MCF 10A (cell line): ENCODE measurements at regions not wholly inside any gene's neighbourhood (a gene's known extent, or its start where the extent isn't known, plus 50 kb on each side); places are given as distances from the start of the nearest gene placed in this dataset.

Experiments used
- BruUV-seq: library from RNA; stranded (reverse); fragments of 400-500 nt; replicated peaks from 2 replicates; lab custom pipeline; 2021; lab: Mats Ljungman, UMichigan
- CTCF ChIA-PET: fragments of 300-600 bp; sonication (Branson Sonifier 250); formaldehyde crosslinking; extraction: SDS; loops from one replicate; lab custom pipeline; 2021; ENCODE audit warnings: antibody characterized with exemption, inconsistent platforms; lab: Yijun Ruan, JAX
- POLR2A ChIA-PET: fragments of 300-600, 350-650 bp; sonication (Branson Sonifier 250); formaldehyde crosslinking; extraction: SDS; loops from one replicate; lab custom pipeline; 2020; ENCODE audit warnings: antibody characterized with exemption, inconsistent platforms; lab: Yijun Ruan, JAX
- DNase-seq: peaks from one replicate; pipeline ENCODE4 v3.0.0-alpha.2; 2018; ENCODE audit not compliant: unreplicated experiment
- H3K27ac Mint-ChIP-seq: one replicate; pipeline ENCODE4 v1.8.0; 2022; ENCODE audit warnings: mild to moderate bottlenecking, low read depth, mixed read lengths; ENCODE audit not compliant: unreplicated experiment
- H3K27me3 Mint-ChIP-seq: one replicate; pipeline ENCODE4 v1.8.0; 2022; ENCODE audit warnings: mixed read lengths; ENCODE audit not compliant: insufficient read depth, unreplicated experiment
- H3K36me3 Mint-ChIP-seq: one replicate; pipeline ENCODE4 v1.8.0; 2022; ENCODE audit warnings: mild to moderate bottlenecking, moderate library complexity, mixed read lengths; ENCODE audit not compliant: insufficient read depth, unreplicated experiment
- H3K4me1 Mint-ChIP-seq: one replicate; pipeline ENCODE4 v1.8.0; 2022; ENCODE audit warnings: mixed read lengths; ENCODE audit not compliant: insufficient read depth, unreplicated experiment
- H3K4me3 Mint-ChIP-seq: one replicate; pipeline ENCODE4 v1.8.0; 2022; ENCODE audit warnings: mild to moderate bottlenecking, moderate library complexity, mixed read lengths; ENCODE audit not compliant: unreplicated experiment
- H3K9me3 Mint-ChIP-seq: one replicate; pipeline ENCODE4 v1.8.0; 2022; ENCODE audit warnings: mixed read lengths; ENCODE audit not compliant: unreplicated experiment
- CTCF ChIP-seq: fragments of 200-600 bp; IDR thresholded peaks from one replicate; pipeline ENCODE4 v1.8.0; 2022; ENCODE audit warnings: antibody characterized with exemption, mild to moderate bottlenecking; ENCODE audit not compliant: unreplicated experiment
- intact Hi-C: fragments of 100-400 bp; cut with micrococcal nuclease; formaldehyde crosslinking; loops from 2 replicates; pipeline ENCODE4 v1.14.1; 2022

- no TSS peak for BruUV-seq
- intact Hi-C loops, result no loop called here
- H3K4me1 Mint-ChIP-seq, result no peaks in the 10 kb centered on the region
- H3K4me3 Mint-ChIP-seq, result no peak overlapping the region
- H3K36me3 Mint-ChIP-seq, result no peaks in the 10 kb centered on the region
- POLR2A ChIA-PET, result no interaction called here
- no peak for TF ChIP-seq CTCF
- no peaks in the 10 kb centered on the region for H3K27me3 Mint-ChIP-seq
- no peak overlapping the region for H3K27ac Mint-ChIP-seq
- CTCF ChIA-PET, result no interaction called here
- DNase-seq, result no peak
- no peaks in the 10 kb centered on the region for H3K9me3 Mint-ChIP-seq
These were observed 61.7 kb upstream of the MAP4K3 start for GRCh38 chr2:39498786-39499185.

- H3K27me3 Mint-ChIP-seq, result no peaks in the 10 kb centered on the region
- intact Hi-C loops, result no loop called here
- ChIA-PET CTCF (no interaction called here), POLR2A (interaction anchor here (1.7 to 2.8 kb wide), 2 partner anchors 7 to 11 kb away, joined by 4 to 8 read pairs; no protein-coding TSS in a partner anchor)
- peaks cover 5% of the 10 kb centered on the region for H3K4me1 Mint-ChIP-seq
- peaks cover 4% of the 10 kb centered on the region for H3K36me3 Mint-ChIP-seq
- H3K9me3 Mint-ChIP-seq, result no peaks in the 10 kb centered on the region
- BruUV-seq, result no TSS peak
- TF ChIP-seq CTCF, result no peak
- peak; percentile 13 for DNase-seq
- H3K27ac Mint-ChIP-seq, result no peak overlapping the region
- no peak overlapping the region for H3K4me3 Mint-ChIP-seq
These were observed 62.3 kb upstream of the MAP4K3 start for GRCh38 chr2:39499336-39499735.

GRCh38 chr2:39501412-39501811 is 64.3 kb upstream of the MAP4K3 start:
- ChIA-PET CTCF (interaction anchor here (0.6 to 3.0 kb wide), 4 partner anchors 12 to 228 kb away, joined by 3 to 9 read pairs (median 6); no protein-coding TSS in a partner anchor), POLR2A (interaction anchor here (0.8 to 2.8 kb wide), 2 partner anchors 9 to 122 kb away, joined by 3 to 8 read pairs; no protein-coding TSS in a partner anchor)
- no peak for DNase-seq
- no peak for TF ChIP-seq CTCF
- Mint-ChIP-seq H3K4me3 (no peak overlapping the region), H3K4me1 (peaks cover 19% of the 10 kb centered on the region), H3K27ac (no peak overlapping the region), H3K27me3 (no peaks in the 10 kb centered on the region), H3K9me3 (no peaks in the 10 kb centered on the region), H3K36me3 (peaks cover 6% of the 10 kb centered on the region)
- intact Hi-C loops, result no loop called here
- no TSS peak for BruUV-seq

GRCh38 chr2:39503277-39503676 is 66.2 kb upstream of the MAP4K3 start:
- intact Hi-C loops, result no loop called here
- Mint-ChIP-seq H3K36me3 (peaks cover 6% of the 10 kb centered on the region), H3K27ac (no peak overlapping the region), H3K27me3 (no peaks in the 10 kb centered on the region), H3K4me1 (peaks cover 22% of the 10 kb centered on the region), H3K9me3 (no peaks in the 10 kb centered on the region), H3K4me3 (no peak overlapping the region)
- TF ChIP-seq CTCF, result no peak
- no peak for DNase-seq
- POLR2A ChIA-PET, result interaction anchor here (1.0 to 1.3 kb wide), 2 partner anchors 11 to 21 kb away, joined by 3 read pairs; no protein-coding TSS in a partner anchor
- CTCF ChIA-PET, result interaction anchor here (0.6 kb wide), 2 partner anchors 15 to 858 kb away, joined by 3 to 5 read pairs; no protein-coding TSS in a partner anchor
- no TSS peak for BruUV-seq
